GM21423 (cell line): ENCODE measurements at regions not wholly inside any gene's neighbourhood (a gene's known extent, or its start where the extent isn't known, plus 50 kb on each side); places are given as distances from the start of the nearest gene placed in this dataset.

Experiments used
- ATAC-seq: cut with Tn5 transposase; IDR thresholded peaks from one replicate; pipeline ENCODE4 v1.9.1; 2021; ENCODE audit warnings: mild to moderate bottlenecking, moderate library complexity; ENCODE audit not compliant: unreplicated experiment

DNA sequence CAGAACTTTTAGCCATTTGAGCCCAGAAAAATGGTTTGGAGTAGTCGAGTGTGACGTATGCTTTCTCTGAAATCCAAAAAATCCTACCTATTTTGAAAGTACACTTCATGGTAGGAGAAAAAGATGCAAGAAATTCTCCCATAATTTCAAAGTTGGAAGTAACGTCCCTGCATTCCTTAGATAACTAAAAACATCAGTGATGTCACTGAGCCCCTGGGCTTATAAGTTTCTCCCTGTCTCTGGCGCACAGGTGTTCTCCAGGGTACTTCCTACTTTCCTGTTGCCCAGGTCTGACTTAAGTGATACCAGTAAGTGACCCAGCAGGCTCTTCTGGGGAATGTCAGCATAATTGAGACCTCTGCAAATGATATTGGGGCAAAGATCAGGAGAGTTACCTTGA is 90.5 kb upstream of the WDR1 start:
- ATAC-seq, result no peak

DNA sequence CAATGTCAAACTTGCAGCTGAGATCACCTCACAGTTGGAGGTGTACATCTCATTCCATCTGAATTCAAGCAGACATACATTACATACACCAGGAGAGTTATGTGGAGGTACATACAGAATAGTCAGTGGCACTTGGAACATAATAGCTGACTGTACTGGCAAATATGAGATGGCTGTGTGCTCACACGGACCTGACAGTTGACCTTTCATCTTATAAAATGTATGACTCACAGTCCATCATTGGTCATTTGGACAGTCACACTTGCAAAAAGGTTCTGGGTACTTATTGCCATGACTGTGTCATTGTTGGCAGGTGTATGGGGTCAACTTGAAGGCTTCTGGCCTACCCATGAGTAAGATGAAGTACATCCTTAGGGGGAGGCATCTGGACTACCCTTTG is 88.6 kb upstream of the WDR1 start:
- ATAC-seq, result no peak

DNA sequence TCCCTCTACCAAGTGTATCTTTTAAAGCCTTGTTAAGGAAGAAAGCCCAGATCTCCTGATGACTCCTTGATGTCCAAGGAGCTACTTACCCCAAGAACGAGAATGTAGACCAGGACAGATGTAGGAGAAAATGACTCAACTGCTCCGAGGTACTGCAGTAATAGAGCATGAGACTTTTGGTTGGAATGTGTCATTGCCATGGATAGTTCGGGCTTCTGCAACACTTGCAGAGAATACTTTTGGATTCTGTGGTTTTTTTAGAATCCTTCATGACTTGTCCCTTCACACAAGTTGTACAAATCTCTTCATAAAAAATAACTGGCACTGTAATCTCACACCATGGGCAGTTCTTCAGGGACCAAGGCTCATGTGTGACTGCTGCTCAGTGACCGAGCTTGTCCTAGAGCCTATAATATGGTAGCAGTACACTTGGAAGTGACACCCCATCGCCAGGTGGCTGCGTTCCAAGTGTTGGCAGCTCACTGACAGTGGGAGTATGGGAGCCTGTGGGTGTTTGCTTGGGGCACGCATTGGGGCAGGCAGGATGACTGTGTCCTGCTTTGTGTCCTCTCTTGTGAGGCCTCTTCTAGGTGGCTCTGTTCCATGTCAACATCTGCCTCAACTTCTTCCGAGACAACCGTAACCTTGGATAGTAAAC is 87.9 kb upstream of the WDR1 start:
- ATAC-seq, result no peak

DNA sequence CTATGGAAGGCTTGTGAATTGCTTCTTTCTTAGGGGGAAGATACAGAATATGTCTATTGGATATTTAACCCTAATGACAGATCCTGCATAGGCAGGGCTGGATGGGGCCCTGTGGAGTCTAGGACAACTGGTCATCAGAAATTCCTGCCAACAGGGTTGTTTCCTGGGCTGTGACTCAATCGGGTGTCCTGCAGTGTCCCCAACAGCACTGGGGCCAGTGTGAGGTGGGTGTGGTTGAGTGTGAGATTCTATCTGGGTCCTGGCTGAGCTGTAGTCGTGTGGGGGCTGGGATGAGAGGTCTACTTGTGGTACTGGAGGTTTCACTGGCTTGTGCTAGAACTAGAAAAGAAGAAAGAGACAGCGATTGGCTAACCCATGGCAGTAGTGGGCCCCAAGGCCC is 87.3 kb upstream of the WDR1 start:
- no peak for ATAC-seq

DNA sequence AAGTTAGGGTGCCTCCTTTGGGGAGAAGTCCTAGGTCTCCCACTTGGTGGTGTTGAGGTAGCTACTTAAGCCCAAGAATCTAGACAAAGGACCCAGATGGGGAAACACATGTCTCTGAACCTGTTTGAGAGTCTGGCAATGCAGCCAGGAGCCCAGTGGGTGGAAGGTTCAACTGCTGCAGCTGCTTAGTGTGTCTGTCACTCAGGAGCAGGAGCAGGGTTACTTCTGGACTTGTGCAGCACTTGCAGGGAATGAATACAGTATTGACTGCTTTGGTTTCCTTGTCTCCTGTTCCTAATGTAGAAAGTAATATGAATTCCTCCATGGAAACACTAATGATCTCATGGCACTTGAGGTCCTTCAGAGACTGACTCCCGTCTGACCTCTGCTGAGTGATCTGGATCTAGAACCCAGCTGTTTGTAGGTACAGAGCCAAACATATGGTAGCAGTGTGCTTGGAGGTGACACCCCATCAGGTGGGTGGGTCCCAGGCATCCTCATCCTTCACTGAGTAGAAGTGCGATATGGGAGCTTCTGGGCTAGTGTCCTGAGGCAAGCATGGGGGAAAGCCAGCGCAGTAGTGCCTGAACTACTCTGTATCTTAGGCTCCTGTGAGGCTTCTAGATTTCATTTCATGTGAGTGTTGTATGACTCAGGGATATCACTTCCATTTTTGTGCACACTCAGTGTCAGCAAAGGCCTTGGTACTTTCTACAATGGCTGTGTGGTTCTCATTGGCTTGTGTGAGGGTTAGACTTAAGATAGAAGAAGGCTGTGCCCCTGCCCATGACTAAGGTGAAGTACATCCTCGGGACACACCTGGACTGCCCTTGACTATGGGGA is 85.0 kb upstream of the WDR1 start:
- no peak for ATAC-seq

DNA sequence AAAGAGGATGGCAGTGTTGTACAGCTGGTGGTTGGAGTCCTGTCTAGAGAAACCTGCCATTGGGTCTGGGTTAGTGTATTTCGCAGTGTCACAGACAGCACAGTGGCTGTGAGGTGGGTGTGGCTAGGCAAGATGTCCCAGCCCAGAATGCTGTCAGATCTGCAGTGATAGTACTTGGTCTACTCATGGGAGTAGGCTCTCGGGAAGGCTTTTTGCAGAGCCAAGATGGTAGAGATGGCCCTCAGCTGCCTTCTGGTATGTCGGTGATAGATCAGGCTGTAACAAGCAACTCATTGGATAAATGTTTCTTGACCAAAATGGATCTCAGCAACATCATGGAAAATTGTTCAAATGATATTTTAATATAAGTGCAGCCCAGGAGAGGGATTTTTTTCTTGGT is 84.3 kb upstream of the WDR1 start:
- ATAC-seq, result no peak

DNA sequence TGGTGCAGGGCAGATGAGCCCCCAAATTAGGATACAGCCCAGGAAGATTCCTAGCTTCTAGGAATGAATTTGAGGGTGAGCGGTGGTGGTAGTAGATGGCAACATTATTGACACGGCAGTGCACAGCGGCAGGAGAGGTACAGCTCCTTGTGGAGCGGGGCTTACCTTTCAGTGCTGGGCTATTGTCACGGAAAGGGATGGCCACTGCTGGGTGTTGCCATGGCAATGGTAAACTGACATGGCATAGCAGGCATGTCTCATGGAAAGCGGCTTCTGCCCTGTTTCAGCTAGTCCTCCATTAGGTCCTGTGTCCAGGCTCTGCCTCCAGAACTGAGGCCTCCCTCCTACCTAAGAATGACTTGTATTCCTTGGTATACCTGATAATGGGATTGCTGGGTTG is 81.8 kb upstream of the WDR1 start:
- ATAC-seq, result no peak

DNA sequence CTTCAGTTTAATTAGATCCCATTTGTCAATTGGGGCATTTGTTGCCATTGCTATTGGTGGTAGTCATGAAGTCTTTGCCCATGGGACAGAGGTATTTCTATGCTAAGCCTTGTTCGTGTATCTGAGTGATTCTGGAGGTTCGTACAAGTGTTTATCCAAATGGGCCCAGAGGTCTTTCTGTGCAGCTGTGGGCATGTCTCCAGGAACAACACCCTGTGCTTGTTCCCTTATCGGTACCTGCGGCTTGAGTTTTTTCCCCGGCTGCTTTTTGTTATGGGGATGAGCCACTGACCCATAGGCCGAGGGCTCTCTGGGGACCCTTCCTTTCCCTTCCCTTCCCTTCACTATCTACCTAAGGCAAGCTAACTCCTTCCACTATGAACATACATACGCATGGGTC is 81.4 kb upstream of the WDR1 start:
- no peak for ATAC-seq

DNA sequence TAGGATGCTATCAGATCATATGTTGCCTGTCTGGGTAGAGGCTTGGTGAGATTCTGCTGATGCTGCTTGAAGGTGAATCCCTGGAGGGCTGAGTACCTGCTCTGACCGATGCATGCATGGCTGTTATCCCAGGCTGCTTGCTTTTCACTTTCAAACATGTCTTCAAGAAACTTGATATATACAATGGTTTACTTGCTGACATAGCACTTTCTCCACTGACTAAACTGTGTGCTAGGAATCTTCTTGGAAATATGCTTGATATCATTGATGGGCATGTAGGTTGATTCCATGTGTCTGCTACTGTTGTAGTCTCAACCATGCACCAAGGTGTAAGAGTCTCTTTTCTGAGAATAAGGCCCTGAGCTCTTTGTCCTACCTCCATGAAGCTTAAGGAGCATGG is 79.6 kb upstream of the WDR1 start:
- ATAC-seq, result no peak

DNA sequence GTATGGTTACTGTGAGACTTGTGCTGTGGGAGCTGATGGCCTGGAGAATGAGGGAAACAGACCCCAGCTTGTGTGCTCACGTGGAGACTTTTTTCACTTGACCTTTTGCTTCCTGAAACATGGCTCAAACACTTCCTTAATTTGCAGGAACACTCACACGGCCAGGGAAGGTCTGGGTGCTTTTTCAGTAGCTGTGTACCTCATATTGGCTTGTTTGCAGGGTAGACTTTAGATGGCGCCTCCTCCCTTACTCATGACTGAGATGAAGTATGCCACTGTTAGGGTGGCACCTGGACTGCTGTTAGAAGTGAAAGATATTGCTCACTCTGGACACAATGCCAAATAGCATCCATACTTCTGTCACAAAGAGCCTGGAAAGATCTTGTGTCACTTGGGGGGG is 75.7 kb upstream of the WDR1 start:
- no peak for ATAC-seq

DNA sequence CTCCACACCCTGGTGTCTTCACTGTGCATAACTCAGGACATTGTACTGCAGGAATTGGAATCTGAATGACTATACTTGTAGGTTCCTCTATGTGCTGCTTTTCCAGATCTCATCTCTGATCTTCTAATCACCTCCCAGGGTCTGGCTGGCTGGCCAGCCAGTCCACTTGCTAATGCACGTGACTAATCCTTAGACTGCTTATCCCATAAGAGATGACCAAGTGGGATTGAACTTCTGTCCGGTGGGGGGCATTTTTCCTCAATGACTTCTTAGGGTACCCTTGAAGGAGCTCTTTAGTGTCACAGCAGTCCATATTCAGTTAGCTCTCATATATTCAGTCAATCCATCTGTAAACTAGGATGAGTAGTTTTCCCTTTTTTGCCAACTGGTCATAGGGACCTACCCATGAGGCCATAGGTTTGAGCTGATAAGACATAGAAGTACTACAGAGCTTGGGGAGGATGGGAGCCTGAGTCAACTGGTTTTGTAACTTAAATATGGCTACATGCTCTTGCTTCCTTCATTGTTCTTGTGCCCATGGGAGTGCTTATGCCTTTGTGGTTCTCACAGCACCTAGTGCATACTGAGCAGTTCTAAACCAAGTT is 71.9 kb upstream of the WDR1 start:
- no peak for ATAC-seq

DNA sequence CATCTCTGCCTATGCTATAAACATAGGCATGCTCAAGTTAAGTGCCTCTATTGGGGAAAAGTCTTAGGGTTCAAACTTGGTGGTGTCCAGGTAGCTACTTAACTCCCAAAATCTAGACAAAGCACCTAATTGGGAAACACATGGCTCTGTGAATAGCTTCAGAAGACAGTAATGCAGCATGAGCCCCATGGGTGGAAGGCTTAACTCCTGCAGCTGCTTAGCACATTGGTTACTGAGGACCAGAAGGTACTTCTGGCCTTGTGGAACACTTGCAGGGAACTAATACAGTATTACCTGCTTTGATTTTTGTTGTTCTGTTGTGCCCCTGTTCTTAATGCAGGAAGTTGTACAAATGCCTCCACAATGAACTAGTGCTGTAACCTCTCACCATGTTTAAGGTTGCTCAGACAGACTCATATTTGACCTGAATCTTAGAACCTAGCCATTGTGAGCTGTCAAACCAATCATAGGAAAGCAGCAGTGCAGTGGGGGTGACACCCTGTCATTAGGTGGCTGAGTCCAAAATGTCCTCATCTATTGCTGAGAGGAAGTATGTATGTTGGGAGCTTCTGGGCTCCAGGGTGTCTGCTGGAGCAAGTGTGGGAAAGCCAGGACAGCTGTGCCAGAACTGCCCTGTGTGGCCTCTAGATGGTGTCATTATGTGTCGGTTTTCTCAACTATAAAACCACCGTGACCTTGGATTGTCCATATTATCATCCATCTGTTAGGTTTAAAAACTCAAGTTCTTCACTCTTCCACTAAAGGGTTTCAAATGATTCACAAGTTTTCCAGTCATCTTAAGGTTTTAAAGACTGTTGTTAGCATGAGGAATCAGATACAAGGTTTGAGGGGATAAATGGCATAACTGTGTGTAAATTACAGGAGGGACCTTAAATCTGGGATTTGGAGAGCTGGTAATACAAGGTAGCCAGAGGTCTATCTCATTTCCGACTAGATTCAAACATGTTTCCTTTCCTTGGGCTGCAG is 69.9 kb upstream of the WDR1 start:
- ATAC-seq, result no peak

DNA sequence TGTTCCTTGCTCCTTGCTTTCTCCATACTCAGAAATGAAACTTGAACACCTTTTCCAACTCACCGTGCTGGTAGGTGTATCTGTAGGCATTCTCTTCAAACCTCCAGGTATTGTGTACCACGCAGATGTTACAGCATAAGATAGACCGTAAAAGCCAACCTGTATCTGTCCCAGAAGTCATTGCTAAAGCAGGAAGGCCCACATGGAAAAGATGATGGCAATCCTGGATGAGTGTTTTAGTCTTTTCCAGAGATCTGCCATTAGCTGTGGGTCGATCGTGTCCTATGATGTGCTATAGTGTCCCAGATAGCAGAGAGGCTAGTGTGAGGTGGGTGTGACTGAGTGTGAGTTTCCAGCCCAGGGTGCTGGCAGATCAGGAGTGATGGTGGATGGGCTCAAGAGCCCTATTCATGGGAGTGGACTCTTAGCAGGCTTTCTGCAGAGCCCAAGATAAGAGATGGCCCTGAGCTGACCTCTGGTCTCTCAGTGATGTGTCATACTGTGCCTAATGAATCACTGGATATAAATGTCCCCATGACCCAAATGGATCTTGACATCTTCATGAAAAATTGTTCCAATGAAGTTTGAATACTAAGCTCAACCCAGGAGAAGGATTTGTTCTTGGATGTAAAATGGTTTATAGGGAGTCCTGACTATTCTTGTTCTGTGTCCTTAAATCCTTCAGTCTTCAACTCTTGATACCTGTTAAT is 69.1 kb upstream of the WDR1 start:
- ATAC-seq, result no peak

DNA sequence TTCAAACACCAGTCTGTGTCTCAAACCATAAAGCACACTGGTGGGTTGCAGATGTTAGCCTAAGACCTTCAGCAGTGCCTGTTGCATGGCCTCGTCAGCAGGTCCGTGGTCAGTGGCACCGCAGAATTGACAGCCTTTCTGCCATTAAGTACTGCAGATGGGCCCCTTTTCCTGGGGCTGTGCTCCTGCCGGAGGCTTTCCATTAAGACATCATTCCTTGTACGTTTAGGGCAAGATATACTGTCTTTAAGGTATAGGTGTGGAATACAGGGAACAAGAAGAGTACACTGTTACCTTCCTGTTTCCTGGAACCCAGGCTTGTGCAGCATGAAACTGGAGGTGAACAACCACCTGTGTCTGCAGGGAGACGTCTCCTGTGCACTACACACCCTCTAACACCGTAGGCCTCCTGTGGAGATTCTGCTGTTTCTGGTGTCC is 67.9 kb upstream of the WDR1 start:
- no peak for ATAC-seq

DNA sequence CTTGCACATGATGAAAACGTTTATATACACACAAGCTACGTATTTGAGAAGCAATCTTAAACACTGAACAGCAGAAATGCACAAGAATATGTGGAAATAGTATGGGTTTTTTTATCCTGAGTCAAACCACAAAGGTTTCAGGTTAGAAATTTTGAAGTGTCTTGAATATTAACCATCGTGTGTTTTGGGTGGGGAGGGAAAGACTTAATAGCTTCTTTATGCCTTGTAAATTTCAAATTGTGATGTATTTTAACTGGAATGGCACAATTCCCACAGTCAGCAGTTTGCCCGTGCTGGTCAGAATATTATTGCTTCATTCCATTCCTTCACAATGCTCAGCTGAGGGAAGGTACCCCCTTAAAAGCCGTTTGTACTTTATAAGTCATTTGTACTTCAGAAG is 67.4 kb upstream of the WDR1 start:
- ATAC-seq, result no peak

DNA sequence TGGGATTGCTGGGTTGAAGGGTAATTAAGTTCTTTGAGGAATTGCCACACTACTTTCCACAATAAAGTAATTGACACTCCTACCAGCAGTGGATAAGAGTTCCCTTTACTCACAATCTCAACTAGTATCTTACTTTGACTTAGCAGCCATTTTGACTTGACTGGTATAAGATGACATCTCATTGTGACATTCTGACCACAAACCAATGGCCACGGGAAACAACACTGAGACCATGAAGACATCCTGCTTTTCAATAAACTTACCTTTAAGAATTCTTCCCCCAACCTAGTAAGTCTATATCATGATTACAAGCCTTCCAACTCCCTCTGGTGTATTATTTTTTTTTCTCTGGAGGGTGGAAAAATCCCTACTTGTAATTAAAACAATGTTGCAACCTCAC is 66.9 kb upstream of the WDR1 start:
- no peak for ATAC-seq

DNA sequence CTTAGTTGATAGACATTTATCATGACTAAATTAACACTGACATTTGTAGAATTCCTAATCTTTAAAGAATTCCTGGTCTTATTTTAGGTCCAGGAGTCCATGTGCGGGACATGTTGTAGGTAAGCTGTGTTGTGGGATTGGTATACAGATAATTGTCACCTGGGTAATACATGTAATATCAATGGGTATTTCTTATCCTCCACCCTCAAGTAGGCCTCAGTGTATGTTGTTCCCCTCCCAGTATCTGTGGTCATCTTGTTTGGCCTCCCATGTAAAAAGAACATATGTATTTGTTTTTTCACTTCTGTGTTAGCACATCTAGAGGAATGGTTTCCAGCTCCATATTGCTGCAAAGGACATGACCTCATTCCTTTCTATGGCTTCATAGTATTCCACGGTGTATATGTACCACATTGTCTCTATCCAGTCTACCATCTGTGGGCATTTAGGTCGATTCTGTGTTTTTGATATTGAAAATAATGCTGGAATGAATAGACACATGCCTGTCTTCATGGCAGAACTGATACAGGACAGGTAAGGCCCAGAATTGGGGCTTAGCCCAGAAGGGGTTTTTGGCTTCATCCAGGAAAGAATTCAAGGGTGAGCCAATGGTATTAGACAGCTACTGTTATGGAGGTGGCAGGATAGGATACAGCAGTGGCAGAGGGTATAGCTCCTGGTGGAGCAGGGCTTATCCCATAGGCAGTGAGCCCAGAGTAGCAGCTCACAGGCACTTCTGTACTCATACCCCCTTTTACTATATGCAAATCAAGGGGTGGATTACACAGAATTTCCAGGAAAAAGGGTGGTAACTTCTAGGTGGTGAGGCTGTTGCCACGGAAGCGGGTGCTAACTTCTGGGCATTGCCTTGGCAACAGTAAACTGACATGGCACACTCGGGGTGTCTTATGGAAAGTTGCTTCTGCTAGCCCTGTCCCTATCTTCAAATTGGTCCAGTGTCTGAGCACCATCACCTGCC is 66.1 kb upstream of the WDR1 start:
- no peak for ATAC-seq

DNA sequence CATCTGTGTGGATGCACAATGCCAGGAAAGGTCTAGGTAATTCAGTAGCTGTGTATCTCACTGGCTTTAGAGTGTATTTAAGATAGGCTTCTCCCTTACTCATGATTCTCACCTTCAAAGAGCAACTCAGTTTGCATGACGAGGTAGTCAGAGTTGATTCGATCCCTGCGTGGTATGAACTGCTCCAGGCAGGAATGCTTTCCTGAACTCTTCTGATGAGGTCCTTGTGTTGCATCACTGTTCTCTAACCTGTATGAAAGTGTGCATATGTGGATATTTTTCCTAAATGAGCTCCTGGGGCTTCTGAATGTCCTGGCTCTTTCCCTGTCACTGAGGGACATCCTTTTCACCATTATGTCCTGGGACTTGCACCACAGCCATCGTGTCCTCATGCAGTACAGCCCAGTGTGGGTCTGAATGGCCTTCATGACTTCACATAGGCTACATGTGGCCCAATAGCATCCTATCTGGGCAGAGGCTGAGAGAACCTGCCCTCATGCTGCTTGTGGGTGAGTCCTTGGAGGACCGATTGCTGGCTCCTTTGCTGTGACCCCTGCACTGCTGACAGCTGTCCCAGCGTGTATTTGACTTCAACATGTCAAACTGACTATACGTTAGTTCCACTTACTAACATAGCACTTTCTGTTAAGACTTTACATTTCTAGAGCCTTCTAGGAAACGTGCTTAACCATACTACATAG is 65.3 kb upstream of the WDR1 start:
- no peak for ATAC-seq
